Left lung (tissue), 4 donors: ENCODE measurements at regions not wholly inside any gene's neighbourhood (a gene's known extent, or its start where the extent isn't known, plus 50 kb on each side); places are given as distances from the start of the nearest gene placed in this dataset.
"Not testable (repeated sequence)": the region's sequence is repeated elsewhere in the genome, so short reads cannot be mapped to it uniquely, and the experiment has no call there.

ENCODE experiments used
- ATAC-seq: fragments of 200-7000 bp; cut with Tn5 transposase; one replicate; pipeline ENCODE4 v1.9.1; 2020; ENCODE audit warnings: moderate library complexity
- DNase-seq, 4 donors: peaks; one replicate each; pipeline ENCODE4 v3.0.0-alpha.2; 2013 to 2020
- H3K27ac ChIP-seq, 2 donors: fragments of 200-600 bp; sonication (generic) in 1 of 2; one replicate each; pipeline versions ENCODE4 v1.5.0 to v1.8.0; 2020 to 2021
- H3K27me3 ChIP-seq, 2 donors: fragments of 200-600 bp; sonication (generic) in 1 of 2; one replicate each; pipeline versions ENCODE4 v1.5.0 to v1.8.0; 2020 to 2021
- H3K36me3 ChIP-seq, 2 donors: fragments of 200-600 bp; sonication (generic) in 1 of 2; one replicate each; pipeline versions ENCODE4 v1.5.0 to v1.8.0; 2020 to 2021
- H3K4me1 ChIP-seq, 2 donors: fragments of 200-600 bp; one replicate each; pipeline ENCODE4 v1.8.0; 2021
- H3K4me3 ChIP-seq, 2 donors: fragments of 200-600 bp; sonication (generic) in 1 of 2; one replicate each; pipeline versions ENCODE4 v1.5.0 to v1.8.0; 2020 to 2021; ENCODE audit warnings: mild to moderate bottlenecking in 1 of 2
- H3K9me3 ChIP-seq, 2 donors: fragments of 200-600 bp; sonication (generic) in 1 of 2; one replicate each; pipeline versions ENCODE4 v1.5.0 to v1.8.0; 2020 to 2021
- intact Hi-C, 2 donors: fragments of 100-400 bp; cut with DNase I; formaldehyde crosslinking; loops; one replicate each; pipeline versions ENCODE4 v1.11.2 to v1.14.2; 2022
- TF ChIP-seq, protein P1 (sequence below), 2 donors: fragments of 200-600 bp; sonication (generic) in 1 of 2; IDR thresholded peaks; one replicate each; pipeline versions ENCODE4 v1.5.0 to v1.8.0; 2021; ENCODE audit warnings: antibody characterized with exemption in 2 of 2
- donor health status: DM: no; HTN: yes; CAD: no.
- donor health status: DM: no; HTN: no; CAD: no.

DNA sequence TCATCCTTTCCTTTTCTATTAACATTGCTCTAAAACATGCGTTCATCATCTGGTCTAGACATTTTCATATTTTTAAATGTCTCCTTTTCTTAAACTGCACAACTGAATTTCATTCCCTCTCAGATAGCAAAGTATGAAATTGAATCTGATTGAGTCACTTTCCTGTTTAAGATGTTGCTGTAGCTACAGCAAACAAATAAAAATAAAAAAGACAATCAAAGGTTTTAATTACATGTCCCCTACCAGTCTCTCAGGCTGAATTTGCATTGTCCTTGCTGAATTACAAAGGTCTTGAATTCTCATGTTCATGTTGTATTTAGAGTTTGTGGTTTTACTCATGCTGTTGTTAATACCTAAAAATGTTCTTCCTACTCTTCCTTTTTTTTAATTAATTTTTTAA is 537.9 kb upstream of the LRATD1 start:
- Histone ChIP-seq H3K27ac (no peak overlapping the region), H3K36me3 (no peaks in the 10 kb centered on the region), H3K4me3 (no peak overlapping the region), H3K9me3 (peaks cover 0 to 4% of the 10 kb centered on the region in 2 donors), H3K27me3 (no peaks in the 10 kb centered on the region), H3K4me1 (no peaks in the 10 kb centered on the region)
- no peak for ATAC-seq
- intact Hi-C loops = no loop called here
- DNase-seq = no peak
- TF ChIP-seq, protein P1, sequence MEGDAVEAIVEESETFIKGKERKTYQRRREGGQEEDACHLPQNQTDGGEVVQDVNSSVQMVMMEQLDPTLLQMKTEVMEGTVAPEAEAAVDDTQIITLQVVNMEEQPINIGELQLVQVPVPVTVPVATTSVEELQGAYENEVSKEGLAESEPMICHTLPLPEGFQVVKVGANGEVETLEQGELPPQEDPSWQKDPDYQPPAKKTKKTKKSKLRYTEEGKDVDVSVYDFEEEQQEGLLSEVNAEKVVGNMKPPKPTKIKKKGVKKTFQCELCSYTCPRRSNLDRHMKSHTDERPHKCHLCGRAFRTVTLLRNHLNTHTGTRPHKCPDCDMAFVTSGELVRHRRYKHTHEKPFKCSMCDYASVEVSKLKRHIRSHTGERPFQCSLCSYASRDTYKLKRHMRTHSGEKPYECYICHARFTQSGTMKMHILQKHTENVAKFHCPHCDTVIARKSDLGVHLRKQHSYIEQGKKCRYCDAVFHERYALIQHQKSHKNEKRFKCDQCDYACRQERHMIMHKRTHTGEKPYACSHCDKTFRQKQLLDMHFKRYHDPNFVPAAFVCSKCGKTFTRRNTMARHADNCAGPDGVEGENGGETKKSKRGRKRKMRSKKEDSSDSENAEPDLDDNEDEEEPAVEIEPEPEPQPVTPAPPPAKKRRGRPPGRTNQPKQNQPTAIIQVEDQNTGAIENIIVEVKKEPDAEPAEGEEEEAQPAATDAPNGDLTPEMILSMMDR (IDR thresholded peaks at IDR 0.05) = no peak

DNA sequence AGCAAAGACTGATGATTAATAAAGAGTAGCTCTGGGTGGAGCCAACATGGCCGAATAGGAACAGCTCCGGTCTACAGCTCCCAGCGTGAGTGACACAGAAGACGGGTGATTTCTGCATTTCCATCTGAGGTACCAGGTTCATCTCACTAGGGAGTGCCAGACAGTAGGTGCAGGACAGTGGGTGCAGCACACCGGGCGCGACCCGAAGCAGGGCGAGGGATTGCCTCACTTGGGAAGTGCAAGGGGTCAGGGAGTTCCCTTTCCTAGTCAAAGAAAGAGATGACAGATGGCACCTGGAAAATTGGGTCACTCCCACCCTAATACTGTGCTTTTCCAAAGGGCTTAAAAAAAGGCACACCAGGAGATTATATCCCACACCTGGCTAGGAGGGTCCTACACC is 533.4 kb upstream of the LRATD1 start:
- H3K9me3 ChIP-seq, H3K4me1 ChIP-seq, intact Hi-C loops, H3K27ac ChIP-seq, H3K4me3 ChIP-seq, ATAC-seq, H3K36me3 ChIP-seq, H3K27me3 ChIP-seq: not testable (repeated sequence)
- peak in 1 of 4 donors; percentile 27 for DNase-seq

DNA sequence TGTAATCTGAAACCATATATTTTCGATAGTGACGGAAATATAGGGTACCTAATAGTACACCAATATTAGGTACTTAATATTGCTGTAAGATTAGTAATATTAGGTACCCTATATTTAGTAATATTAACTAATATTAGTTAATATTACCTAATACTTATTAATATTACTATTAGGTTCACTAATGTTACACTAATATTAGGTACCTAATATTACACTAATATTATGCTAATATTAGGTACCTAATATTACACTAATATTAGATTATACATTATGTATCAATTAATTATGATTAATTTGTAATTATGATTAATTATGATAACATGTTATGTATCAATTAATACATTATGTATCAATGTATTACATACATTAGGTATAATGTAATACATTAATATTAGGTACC is 518.2 kb upstream of the LRATD1 start:
- no peaks in the 10 kb centered on the region for H3K9me3 ChIP-seq
- no peak for ATAC-seq
- no peaks in the 10 kb centered on the region for H3K36me3 ChIP-seq
- no peak overlapping the region for H3K4me3 ChIP-seq
- intact Hi-C loops = no loop called here
- no peaks in the 10 kb centered on the region for H3K4me1 ChIP-seq
- TF ChIP-seq, protein P1 (IDR thresholded peaks at IDR 0.05) = no peak
- no peaks in the 10 kb centered on the region for H3K27me3 ChIP-seq
- H3K27ac ChIP-seq = no peak overlapping the region
- no peak for DNase-seq

DNA sequence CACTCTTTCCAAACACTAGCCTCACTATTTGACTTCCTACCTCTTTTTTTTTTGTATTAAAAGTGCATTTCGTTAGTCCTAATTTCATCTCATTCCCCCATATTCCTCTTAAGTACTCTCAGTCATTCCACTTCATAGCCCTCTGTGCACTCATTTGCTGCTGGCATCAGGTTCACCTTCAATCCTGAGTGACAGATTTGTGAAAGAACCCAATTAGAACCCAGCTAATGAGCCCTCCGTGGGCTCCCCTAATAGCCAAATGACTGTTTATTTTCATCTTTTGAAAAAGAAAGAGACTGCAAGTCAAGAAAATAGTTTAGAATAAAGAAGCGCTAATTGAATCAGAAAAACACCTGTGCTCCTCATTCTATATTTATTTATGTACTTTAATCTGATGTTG is 512.1 kb upstream of the LRATD1 start:
- H3K27ac ChIP-seq = no peak overlapping the region
- no peaks in the 10 kb centered on the region for H3K4me1 ChIP-seq
- H3K36me3 ChIP-seq = no peaks in the 10 kb centered on the region
- intact Hi-C loops = no loop called here
- no peak overlapping the region for H3K4me3 ChIP-seq
- no peaks in the 10 kb centered on the region for H3K9me3 ChIP-seq
- TF ChIP-seq, protein P1 (IDR thresholded peaks at IDR 0.05) = no peak
- no peaks in the 10 kb centered on the region for H3K27me3 ChIP-seq
- no peak for ATAC-seq
- no peak for DNase-seq

DNA sequence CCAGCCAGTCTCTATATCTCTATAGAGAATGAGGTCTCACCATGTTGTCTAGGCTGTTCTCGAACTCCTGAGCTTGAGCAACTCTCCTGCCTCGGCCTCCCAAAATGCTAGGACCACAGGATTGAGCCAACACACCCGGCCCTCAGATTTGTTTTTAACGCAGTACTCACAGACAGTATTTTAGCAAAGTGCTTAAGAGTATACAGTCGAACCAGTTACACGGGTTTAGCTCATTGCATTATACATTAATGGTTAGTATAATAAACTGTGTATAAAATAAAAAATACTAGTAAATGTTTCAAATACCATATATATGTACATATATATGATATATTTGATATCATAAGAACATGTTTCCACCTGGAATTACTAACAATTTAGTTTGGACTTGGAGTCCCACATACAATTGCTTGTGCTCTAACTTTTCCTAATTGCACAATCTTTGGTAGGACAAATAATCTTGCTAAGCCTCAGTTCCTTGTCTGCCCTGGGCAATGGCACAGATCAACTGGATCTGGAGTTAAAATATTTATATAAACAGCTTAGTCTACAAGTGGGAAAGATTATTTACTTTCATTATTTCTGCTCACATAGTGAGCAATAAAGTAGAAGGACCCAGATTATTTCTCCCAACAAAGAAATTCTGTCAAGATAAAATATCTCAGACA is 508.9 kb upstream of the LRATD1 start:
- TF ChIP-seq, protein P1 (IDR thresholded peaks at IDR 0.05) = no peak
- intact Hi-C loops = no loop called here
- Histone ChIP-seq H3K36me3 (no peaks in the 10 kb centered on the region), H3K4me1 (no peaks in the 10 kb centered on the region), H3K27me3 (no peaks in the 10 kb centered on the region), H3K27ac (no peak overlapping the region), H3K4me3 (no peak overlapping the region), H3K9me3 (no peaks in the 10 kb centered on the region)
- peak in 1 of 4 donors; percentile 28 for DNase-seq
- no peak for ATAC-seq
